Stomach (tissue), 8 donors: ENCODE measurements at regions not wholly inside any gene's neighbourhood (a gene's known extent, or its start where the extent isn't known, plus 50 kb on each side); places are given as distances from the start of the nearest gene placed in this dataset.

Source experiments
- DNase-seq, 2 donors: peaks; one replicate each; pipeline versions ENCODE4 v3.0.0 to v3.0.0-alpha.2; 2013 to 2019
- H3K27ac ChIP-seq, 5 donors: fragments of 200-600 bp in 4 of 5; sonication (generic) in 4 of 5; one replicate each; pipeline ENCODE4 v1.5.1; 2013 to 2019; ENCODE audit warnings: mild to moderate bottlenecking in 1 of 5, moderate library complexity in 1 of 5
- H3K27me3 ChIP-seq, 3 donors: fragments of 200-600 bp; sonication (generic); one replicate each; pipeline ENCODE4 v1.5.1; 2017 to 2019; ENCODE audit warnings: mixed run types in 1 of 3
- H3K36me3 ChIP-seq, 4 donors: fragments of 200-600 bp; sonication (generic); 1 replicate in 3 of 4; 2 replicates in 1 of 4; pipeline ENCODE4 v1.5.1; 2016 to 2019
- H3K4me1 ChIP-seq, 4 donors: fragments of 200-600 bp; sonication (generic); one replicate each; pipeline ENCODE4 v1.5.1; 2016 to 2019
- H3K4me3 ChIP-seq, 4 donors: fragments of 200-600 bp; sonication (generic) in 3 of 4; one replicate each; pipeline ENCODE4 v1.5.1; 2016 to 2019; ENCODE audit warnings: mild to moderate bottlenecking in 1 of 4
- H3K9me3 ChIP-seq, 4 donors: fragments of 200-600 bp; sonication (generic); one replicate each; pipeline ENCODE4 v1.5.1; 2016 to 2019
- CTCF ChIP-seq, 7 experiments: fragments of 450-650 bp in 4 of 7; fragments of 200-600 bp in 3 of 7; sonication (generic) in 3 of 7; IDR thresholded peaks; one replicate each; pipeline ENCODE4 v1.5.1; 2016 to 2019; ENCODE audit warnings: antibody characterized with exemption in 7 of 7, control low read depth in 2 of 7, mild to moderate bottlenecking in 1 of 7
- EP300 ChIP-seq: sonication (generic); formaldehyde crosslinking; IDR thresholded peaks from one replicate; pipeline ENCODE4 v1.6.1; 2017; ENCODE audit warnings: antibody characterized with exemption
- POLR2A ChIP-seq, 4 donors: fragments of 450-650 bp; IDR thresholded peaks; one replicate each; pipeline ENCODE4 v1.6.1; 2016; ENCODE audit warnings: antibody characterized with exemption in 4 of 4, control low read depth in 2 of 4, mild to moderate bottlenecking in 1 of 4, moderate library complexity in 1 of 4
- POLR2AphosphoS5 ChIP-seq, 3 donors: sonication (generic); formaldehyde crosslinking; IDR thresholded peaks; one replicate each; pipeline ENCODE4 v1.6.1; 2016; ENCODE audit warnings: antibody characterized with exemption in 3 of 3
- WGBS, 5 donors: extraction: QIAGEN DNeasy Blood & Tissue Kit in 3 of 5; methylation state at CpG; one replicate each; pipeline versions ENCODE4 v1.1.5 to v1.1.7; 2013 to 2018; 5-methylcytosine and 5-hydroxymethylcytosine counted together
- intact Hi-C: fragments of 100-400 bp; cut with DNase I; formaldehyde crosslinking; loops from one replicate; pipeline ENCODE4 v1.15.1; 2023; ENCODE audit warnings: low total_unique reads
- donor health status: healthy with polysubstance abuse.
- donor health status: Bipolar disorder and iron deficiency.
- donor health status: healthy.

- intact Hi-C loops, result no loop called here
- WGBS, 5 donors, result 38 to 48% (median 40%) methylated on average over 4 of the region's 4 CpGs
- Histone ChIP-seq H3K4me3 (no peak overlapping the region), H3K27me3 (no peaks in the 10 kb centered on the region), H3K36me3 (no peaks in the 10 kb centered on the region), H3K9me3 (no peaks in the 10 kb centered on the region), H3K4me1 (no peaks in the 10 kb centered on the region), H3K27ac (no peak overlapping the region)
- no peak for TF ChIP-seq CTCF (IDR thresholded peaks at IDR 0.05)
- no peak for TF ChIP-seq POLR2AphosphoS5 (IDR thresholded peaks at IDR 0.05)
- TF ChIP-seq EP300, result no peak
- TF ChIP-seq POLR2A (IDR thresholded peaks at IDR 0.05), result no peak
- peak in 1 of 2 donors; percentile 35 for DNase-seq
These were observed 56.7 kb upstream of the PALMD start for GRCh38 chr1:99589186-99589636.

GRCh38 chr1:99590578-99591209 is 55.2 kb upstream of the PALMD start:
- DNase-seq, result peak in 1 of 2 donors; percentile 71
- H3K27ac ChIP-seq, result no peak overlapping the region
- intact Hi-C loops, result no loop called here
- no peaks in the 10 kb centered on the region for H3K27me3 ChIP-seq
- H3K36me3 ChIP-seq, result no peaks in the 10 kb centered on the region
- H3K4me1 ChIP-seq, result no peaks in the 10 kb centered on the region
- WGBS, 5 donors, result 45 to 70% (median 49%) methylated on average over 4 of the region's 4 CpGs
- no peak for TF ChIP-seq CTCF (IDR thresholded peaks at IDR 0.05)
- no peak for TF ChIP-seq EP300
- no peak for TF ChIP-seq POLR2AphosphoS5 (IDR thresholded peaks at IDR 0.05)
- no peaks in the 10 kb centered on the region for H3K9me3 ChIP-seq
- no peak overlapping the region for H3K4me3 ChIP-seq

GRCh38 chr1:99591886-99592285 is 54.0 kb upstream of the PALMD start:
- no peak for DNase-seq
- Histone ChIP-seq H3K4me1 (no peaks in the 10 kb centered on the region), H3K9me3 (no peaks in the 10 kb centered on the region), H3K4me3 (no peak overlapping the region), H3K27me3 (no peaks in the 10 kb centered on the region), H3K36me3 (no peaks in the 10 kb centered on the region), H3K27ac (no peak overlapping the region)
- TF ChIP-seq POLR2A (IDR thresholded peaks at IDR 0.05), result no peak
- TF ChIP-seq EP300, result no peak
- TF ChIP-seq CTCF (IDR thresholded peaks at IDR 0.05), result no peak
- no peak for TF ChIP-seq POLR2AphosphoS5 (IDR thresholded peaks at IDR 0.05)
- intact Hi-C loops, result no loop called here
- WGBS, 5 donors, result 88 to 97% (median 95%) methylated on average over 1 of the region's 1 CpG

GRCh38 chr1:99594205-99594604 is 51.7 kb upstream of the PALMD start:
- TF ChIP-seq CTCF (IDR thresholded peaks at IDR 0.05) (no peak), POLR2A (IDR thresholded peaks at IDR 0.05) (no peak), POLR2AphosphoS5 (IDR thresholded peaks at IDR 0.05) (no peak)
- no peak for DNase-seq
- no peaks in the 10 kb centered on the region for H3K36me3 ChIP-seq
- intact Hi-C loops, result no loop called here
- H3K9me3 ChIP-seq, result no peaks in the 10 kb centered on the region
- WGBS, 5 donors, result 56 to 72% (median 66%) methylated on average over 2 of the region's 2 CpGs
- no peak overlapping the region for H3K27ac ChIP-seq
- no peaks in the 10 kb centered on the region for H3K4me1 ChIP-seq
- no peaks in the 10 kb centered on the region for H3K27me3 ChIP-seq
- H3K4me3 ChIP-seq, result no peak overlapping the region
